Cerebellar cortex (tissue), 1 donor: ENCODE measurements at regions not wholly inside any gene's neighbourhood (a gene's known extent, or its start where the extent isn't known, plus 50 kb on each side); places are given as distances from the start of the nearest gene placed in this dataset.
"Not testable (repeated sequence)": the region's sequence is repeated elsewhere in the genome, so short reads cannot be mapped to it uniquely, and the experiment has no call there.

ENCODE experiments used
- DNase-seq: peaks from one replicate; pipeline ENCODE4 v3.0.0-alpha.2; 2015; ENCODE audit warnings: low spot score

DNA sequence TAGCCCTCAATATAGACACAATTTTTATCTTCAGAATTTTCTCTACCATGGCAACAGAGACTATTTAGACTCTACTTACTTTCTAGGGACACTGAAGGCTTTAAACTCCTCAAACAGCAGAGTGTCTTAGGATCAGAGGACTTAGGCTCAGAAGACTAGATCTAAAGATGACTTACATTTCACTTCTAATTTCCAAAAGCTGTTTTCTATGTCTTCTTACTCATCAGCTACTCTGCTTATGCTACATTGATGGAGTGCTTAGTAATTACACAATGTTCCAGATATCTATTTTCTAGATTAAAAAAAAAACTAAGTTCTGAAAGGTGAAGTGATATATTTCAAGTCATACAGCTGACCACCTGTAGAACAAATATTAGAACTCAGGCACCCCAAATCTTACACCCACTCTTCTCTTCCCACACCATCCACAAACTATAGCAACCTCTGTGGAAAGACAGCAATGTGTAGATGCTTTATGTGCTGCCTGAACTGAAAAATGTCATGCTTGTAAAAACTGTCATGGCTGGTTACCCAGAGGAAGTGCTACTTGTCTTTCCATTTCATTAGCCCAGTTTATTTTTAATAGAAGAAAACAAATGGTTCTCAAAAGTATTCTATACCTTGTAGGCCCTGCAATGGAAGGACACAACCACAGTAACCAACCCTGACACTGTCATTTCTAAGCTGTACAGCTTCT lies 831.0 kb upstream of the ACVR2A start:
- DNase-seq, result no peak

DNA sequence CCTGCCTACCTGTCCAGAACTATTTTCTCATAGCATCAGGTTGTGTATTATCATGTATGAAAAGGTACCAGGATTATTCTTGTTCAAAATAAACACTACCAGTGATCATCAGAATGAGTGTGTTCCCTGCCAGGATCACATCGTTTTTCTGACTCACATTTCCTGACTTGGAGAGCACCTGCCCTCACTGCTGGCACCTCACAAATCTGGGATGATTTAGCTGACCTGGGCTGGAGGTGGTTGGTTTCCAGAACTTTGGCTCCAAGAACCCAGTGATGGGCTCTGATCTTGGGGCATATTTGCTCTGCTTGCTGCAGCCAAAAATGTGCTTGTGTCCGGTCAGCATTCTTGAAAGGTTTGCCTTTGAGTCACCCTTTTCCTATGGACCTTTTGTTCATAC lies 836.3 kb upstream of the ACVR2A start:
- no peak for DNase-seq

- DNase-seq, result no peak
These were observed 838.1 kb upstream of the ACVR2A start for GRCh38 chr2:147006736-147007141.

DNA sequence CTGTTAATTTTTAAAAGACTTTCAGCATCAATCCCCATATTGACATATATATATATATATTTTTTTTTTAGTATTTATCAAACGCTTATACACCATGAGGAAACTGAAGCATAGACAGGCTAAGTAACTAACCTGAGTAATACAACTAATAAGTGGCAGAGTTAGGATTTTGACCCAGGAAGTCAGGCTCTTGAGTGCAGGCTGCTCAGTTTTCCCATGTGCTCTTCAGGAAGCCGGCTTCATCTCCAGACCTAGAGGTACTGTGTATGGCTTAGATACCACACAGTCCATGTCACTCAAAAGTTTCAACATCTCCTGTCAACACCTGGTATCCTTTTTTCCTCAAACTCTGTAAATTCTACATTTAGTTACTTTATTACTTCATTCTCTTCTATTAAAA lies 841.7 kb upstream of the ACVR2A start:
- no peak for DNase-seq

DNA sequence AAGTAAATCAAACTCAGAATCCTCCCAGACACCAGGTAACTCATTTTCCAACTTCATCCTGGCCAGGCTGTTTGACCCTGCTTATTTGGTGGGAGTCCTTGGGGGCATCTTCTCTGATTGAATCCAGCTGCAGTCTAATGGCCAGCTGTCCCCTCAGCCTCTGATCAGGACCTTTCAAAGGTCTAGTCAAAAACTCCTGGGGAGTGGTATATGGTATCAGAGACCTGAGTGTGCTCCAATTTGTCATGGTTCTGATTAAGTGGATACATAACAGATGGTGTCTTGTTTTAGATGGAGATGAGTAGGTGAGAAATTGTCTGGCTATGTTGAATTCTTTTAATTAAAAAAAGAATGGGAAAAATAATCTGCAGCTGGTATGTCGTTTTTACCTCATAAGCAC lies 842.6 kb upstream of the ACVR2A start:
- no peak for DNase-seq

GRCh38 chr2:147001061-147001460 lies 843.8 kb upstream of the ACVR2A start:
- DNase-seq, result no peak

DNA sequence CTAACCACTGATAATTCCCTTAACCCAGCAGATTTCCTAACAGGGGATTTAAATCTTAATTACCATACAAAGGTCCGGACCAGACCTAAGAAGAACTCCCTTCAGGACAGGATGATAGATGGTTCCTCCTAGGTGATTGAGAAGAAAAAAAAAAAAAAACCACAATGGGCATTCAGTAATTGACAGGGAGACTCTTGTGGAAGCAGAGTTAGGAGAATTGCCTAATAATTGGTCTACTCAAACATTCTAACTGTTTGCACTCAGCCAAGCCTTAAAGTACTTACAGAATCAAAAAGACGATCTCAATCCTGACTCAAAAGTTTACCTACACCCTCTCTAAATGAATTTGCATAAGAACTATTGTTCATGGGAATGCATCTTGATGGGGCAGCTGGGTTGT lies 844.7 kb upstream of the ACVR2A start:
- not testable (repeated sequence) for DNase-seq

- DNase-seq, result no peak
These were observed 846.9 kb upstream of the ACVR2A start for GRCh38 chr2:146997945-146998344.

DNA sequence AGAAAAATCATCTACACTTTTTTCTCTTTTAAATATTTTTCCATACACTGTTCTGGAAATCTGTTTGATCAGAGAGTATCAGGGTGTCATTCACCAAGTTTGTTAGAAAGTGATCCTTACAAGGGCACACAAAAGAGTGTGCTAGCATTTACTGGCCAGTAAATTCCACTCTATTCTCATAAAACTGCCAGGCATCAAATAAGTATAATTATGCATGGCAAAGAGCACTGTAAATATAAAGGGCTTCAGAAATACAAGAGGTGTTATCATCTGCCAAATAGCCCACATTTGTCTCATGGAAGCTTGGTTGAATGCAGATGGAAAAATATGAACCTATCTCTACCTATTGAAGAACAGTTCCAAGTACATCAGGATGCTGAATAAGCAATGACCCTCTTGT lies 847.3 kb upstream of the ACVR2A start:
- DNase-seq, result no peak

- DNase-seq, result no peak
These were observed 850.6 kb upstream of the ACVR2A start for GRCh38 chr2:146994246-146994645.

GRCh38 chr2:146992466-146992865 lies 852.4 kb upstream of the ACVR2A start:
- no peak for DNase-seq

DNA sequence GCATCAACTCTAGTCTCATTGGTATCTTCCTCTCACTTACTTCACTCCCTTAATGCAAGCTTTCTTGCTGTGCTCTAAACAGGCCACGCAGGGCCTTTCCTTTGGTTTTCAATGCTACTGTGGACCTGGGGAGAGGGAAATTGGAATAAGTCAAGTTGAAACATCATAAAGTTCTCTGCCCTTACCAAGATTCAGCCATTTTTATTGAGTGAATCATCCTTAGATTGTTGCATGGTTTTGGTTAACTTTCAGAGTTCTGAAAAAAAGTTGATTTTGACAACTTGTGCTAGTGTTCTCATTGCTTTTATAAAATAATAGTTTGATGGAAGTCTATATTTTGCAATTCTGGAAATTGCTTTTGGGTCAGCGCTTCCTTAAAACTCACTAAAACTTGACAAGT lies 852.8 kb upstream of the ACVR2A start:
- DNase-seq, result no peak

GRCh38 chr2:146990311-146991054 lies 854.3 kb upstream of the ACVR2A start:
- DNase-seq, result no peak

DNA sequence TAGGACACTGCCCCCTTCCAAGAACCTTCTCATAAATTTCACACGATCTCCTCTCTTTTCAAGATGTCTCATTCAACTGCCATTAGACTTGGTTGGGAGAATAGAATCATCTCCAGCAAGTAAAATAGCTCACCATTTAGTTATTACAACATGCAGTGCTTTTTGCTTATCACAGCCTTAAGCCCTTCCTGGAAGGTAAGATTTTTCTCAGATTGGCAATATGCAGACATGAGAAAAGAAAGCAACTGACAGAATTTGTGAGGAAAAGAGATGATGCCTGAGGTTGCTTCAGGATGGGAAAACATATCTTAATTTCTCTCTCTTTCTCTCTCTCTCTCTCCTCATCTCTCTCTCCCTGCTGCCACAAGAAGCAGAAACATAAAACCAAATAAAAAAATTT lies 855.1 kb upstream of the ACVR2A start:
- no peak for DNase-seq

DNA sequence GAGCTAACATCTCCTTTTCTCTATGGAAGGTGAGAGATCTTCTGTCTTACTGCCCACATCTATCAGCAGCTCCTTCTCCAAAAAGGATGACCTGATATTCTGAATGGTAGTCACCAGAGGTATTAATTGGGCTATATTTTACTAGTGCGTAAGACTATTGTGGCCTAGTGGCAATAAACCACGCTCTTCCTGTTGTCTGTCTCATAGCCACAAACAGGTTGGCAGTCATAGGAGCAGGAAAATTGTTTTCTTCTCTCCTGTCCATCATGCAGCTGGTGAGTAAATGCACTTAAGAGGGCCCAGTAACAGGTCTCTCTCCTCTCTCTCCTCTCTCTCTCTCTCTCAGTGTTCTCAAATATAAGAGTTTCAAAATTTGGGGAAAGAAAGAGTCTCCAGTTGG lies 856.8 kb upstream of the ACVR2A start:
- DNase-seq, result no peak

- DNase-seq, result no peak
These were observed 858.7 kb upstream of the ACVR2A start for GRCh38 chr2:146986161-146986560.

GRCh38 chr2:146985753-146986152 lies 859.1 kb upstream of the ACVR2A start:
- no peak for DNase-seq

GRCh38 chr2:146984014-146984413 lies 860.8 kb upstream of the ACVR2A start:
- no peak for DNase-seq

DNA sequence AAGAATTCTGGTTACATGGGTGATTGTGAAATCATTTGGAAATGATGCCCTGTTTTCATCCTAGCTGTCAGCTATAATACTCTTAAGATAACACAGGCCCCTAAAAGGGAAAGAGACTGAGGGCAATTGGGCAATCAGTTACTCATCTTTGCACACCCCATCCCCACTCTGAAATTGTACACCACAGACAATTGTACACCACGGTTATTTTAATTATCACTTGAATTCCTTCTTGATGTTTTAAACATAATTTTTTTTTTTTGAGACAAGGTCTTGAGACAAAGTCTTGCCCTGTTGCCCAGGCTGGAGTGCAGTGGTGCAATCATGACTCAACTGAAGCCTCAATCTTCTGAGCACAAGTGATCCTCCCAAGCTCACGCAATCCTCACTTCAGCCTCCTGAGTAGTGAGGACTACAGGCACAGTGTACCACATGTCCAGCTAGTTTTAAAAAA lies 862.4 kb upstream of the ACVR2A start:
- DNase-seq, result no peak

DNA sequence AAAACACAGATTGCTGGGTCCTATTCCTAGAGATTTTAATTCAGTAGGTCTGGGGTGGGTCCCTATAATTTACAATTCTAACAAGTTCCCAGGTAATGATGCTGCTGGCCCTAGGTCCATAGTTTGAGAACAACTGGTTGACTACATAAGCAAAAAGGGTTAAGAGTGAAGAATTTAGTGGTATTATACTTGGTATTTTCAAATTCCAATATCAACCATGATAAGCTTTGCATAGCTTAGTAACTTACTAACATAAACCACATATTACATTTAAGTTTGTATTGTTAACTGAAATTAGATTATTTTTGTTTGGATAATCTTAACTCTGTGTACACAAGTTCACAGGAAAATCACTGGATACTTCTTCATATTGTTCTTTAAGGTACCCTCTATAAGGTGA lies 862.9 kb upstream of the ACVR2A start:
- no peak for DNase-seq

- no peak for DNase-seq
These were observed 865.1 kb upstream of the ACVR2A start for GRCh38 chr2:146979746-146980145.

DNA sequence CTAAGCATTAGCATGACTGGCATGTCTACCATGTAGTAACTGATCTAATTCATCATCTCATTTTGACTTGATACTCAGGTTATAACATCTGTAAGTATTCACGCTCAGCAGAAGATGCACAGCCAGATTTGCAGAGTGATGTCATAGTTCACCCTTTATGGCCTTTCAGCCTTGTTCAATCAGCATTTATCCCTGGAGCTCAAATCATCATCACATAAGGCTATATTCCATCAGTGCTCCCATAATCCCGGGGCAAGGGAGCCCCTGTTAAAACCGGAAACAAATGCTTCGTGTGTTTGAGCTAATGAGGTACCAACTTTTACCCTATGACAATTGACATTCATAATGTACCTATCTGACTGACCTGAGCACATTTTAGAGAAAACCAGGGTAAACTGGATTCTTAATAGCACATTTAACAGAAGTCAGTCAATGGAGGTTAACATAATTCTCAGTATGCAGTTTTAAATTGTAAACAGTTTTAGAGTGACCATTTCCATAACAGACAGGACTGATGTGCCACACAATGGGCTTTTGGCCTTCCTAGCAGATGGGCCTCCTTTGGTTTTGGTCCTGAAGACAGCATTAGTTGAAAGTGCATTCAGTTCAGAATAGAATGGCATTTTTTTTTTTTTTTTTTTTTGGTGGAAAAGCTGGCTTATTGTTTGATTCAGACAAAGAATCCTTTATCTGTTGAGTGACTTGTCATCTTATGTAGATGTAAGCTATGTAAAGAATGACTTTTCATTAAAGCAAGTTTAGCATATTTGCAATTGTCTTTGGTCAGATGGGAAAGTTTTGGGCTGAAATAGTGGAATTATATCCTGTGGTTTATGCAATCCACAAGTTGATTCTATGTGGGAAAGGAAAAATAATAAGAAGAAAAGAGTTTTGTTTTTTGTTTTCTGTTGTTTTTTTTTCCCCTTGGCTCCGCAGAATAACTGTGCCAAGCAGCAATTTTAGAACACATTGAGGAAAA lies 866.0 kb upstream of the ACVR2A start:
- DNase-seq, result no peak

- DNase-seq, result not testable (repeated sequence)
These were observed 873.8 kb upstream of the ACVR2A start for GRCh38 chr2:146970981-146971380.
